GM18951 (cell line): ENCODE measurements at regions not wholly inside any gene's neighbourhood (a gene's known extent, or its start where the extent isn't known, plus 50 kb on each side); places are given as distances from the start of the nearest gene placed in this dataset.
A peak's percentile ranks its signal among the peaks of the same experiment; 100 is the strongest.

Experiments used
- POLR2A ChIP-seq: IDR thresholded peaks from 4 replicates; pipeline ENCODE4 v1.6.1; 2011; ENCODE audit warnings: mild to moderate bottlenecking; ENCODE audit not compliant: insufficient read length, insufficient read depth; ENCODE audit errors: extremely low read depth
- in situ Hi-C: fragments of 300-500 bp; cut with MboI; formaldehyde crosslinking; loops from one replicate; pipeline ENCODE4 v1.12.0; 2022; ENCODE audit warnings: low sequenced_read_pairs, mixed read lengths, inconsistent platforms; ENCODE audit not compliant: unreplicated experiment

DNA sequence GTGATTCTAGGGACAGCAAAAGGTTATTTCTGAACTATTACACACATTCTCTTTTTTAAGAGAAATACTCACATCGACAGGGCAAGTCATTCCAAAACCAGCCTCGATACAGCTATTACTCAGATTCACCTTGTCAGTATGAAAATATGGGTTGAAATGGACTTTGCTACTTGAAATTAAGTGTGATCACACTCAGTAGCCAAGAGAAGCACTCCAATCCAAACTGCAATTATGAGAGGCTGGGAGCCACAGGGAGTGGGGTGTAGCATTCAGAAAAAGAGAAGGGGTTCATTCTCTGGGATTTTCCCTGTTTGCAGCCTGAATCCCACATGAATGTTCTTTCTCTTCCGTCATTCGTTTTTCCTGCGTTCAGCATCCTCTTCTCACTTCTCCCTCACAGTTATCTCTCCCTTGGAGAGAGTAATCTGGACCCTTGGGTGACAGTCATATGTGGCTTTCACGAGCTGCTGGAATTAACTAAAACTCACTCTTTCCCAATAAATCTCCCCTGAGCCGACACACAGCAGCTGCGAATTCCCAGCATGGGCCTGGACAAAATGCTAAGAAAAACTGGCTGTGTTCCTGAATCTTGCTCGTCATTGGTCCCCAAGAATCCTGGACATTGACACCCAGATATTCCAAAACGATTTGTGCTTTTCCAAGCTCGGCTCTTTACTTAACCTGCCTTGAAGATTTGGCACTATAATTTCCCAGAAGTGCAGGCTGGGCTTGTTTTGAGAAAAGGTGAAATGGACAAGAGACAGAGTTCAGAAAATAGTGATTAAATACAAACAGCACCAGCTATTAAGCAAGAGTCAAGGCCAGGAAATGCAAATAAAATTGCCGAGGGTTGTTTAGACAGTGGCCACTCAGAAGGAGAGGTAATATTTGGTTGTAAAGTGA lies 199.5 kb upstream of the PLEKHG7 start:
- peak; percentile 46 for TF ChIP-seq POLR2A
- in situ Hi-C loops = loop anchor here (10.0 kb wide), 1 partner anchor 62 kb away; no protein-coding TSS in a partner anchor

DNA sequence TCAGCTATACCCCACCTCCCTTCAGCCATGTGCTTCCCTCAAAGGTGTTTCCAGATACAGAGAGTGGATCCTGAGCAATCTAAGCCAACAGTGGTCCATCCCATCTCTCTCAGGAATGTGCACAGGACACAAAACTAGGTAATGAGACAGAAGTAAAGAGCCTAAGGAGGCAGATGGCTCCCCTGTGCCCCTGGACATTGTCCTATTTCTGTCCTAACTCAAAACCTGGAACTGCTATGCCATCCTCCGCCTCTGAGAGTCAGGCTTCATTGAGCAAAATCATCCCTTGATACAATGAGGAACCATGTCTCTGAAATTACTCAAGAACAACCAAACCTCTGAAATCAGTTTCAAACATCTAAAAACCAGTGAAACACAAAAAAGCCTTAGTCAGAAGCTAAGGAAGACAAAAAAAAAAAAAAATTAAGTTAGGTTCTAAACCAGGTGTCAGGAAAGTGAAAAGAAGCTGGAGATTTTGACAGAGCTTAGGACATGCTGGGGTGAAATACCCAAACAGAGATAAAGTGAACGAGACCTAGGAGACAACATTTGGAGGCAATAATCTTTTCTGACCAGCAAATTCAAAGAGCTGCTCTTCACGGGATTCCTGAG lies 200.3 kb upstream of the PLEKHG7 start:
- in situ Hi-C loops = loop anchor here (10.0 kb wide), 1 partner anchor 62 kb away; no protein-coding TSS in a partner anchor
- TF ChIP-seq POLR2A = no peak

DNA sequence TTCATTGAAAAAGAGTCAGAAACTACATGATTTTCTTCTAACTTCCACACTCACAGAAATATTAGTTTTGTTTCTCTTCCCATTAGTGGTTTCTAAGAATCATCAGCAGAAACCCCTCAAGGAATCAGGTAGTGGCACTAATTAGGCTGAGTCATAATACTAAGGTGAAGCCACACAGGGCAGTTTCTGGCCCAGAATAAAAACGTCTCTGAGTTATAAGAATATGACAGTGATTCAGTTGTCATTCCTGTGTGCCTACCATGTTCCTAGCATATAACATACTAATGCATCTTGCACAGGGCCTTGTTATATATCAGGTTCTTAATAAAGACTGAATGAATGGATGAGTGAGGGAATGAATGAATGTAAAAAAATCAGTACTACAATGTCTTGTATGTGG lies 206.0 kb upstream of the PLEKHG7 start:
- TF ChIP-seq POLR2A = no peak
- in situ Hi-C loops = no loop called here

DNA sequence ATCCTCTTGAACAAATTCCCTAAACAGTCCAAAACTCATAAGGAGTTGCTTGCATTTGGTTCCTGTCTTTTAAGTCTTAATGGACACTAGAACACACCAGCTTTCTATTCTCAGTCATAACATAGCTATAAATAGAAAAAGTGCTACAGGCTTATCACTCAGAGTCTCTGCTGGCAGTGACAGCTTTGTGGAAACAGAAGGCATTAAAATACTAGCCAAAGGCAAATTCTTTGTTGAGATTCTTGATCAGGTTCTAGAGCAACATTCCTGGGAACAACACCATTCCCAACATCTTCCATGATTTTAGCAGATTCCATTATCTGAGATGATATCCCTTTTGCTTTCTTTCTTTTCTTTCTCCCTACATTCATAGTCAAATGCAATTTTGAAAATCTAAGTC lies 207.7 kb upstream of the PLEKHG7 start:
- in situ Hi-C loops = no loop called here
- no peak for TF ChIP-seq POLR2A

DNA sequence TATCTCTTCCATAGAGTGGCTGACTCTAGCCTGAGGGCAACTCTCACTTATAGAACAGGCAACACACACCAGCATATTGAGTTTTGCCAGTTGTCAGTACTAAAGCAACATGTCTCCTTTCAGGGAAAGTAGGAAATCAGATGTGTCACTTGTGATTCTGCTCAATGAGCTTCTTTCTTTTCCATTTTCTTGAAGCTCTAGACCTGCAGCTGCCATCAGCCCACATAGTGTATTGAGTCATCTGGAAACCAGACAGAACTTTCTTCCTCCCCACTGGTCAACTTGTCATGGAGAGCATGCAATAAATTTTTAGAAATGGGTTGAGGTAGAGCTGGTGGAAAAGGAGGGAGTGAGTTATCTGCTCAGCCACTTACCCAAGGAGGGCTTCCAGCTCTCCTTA lies 209.0 kb upstream of the PLEKHG7 start:
- in situ Hi-C loops = no loop called here

DNA sequence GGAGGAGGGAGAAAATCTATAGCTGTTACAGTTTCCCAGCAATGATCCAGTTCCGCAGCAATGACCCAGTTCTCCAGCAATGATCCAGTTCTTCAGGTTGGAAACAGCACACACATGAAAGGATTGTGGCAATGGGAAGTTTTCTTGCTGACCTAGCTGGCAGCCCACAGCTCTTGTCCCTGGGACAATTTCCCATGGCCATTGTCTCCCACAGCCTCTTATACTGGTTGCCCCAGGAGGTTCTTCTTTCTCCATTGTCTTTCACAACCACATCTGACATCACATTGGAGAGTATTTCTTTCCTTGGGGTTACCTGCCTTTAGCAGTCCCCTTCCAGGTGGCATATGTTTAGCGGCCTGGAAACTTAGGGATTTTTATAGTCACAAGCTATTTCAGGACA lies 209.8 kb upstream of the PLEKHG7 start:
- in situ Hi-C loops = no loop called here
- no peak for TF ChIP-seq POLR2A

More for the DNA sequence above, 209.0 kb upstream of the PLEKHG7 start:
- no peak for TF ChIP-seq POLR2A

DNA sequence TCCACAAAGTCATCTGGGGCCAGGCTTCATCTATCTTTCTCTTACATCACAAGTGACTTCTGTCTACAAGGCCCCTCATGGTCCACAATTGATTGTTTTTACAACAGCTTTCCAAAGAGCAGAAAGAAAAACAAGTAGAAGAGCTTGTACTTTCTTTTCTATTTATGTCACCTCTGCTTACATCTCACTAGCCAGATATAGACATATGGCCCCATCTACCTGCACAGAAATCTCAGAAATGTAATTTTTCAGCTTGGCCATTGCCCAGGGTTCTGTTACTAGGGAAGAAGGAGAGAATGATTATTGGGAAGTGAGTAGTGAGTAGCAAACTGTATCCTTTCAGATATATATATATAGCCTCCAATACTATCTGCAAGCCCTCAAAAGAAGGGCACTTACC lies 210.5 kb upstream of the PLEKHG7 start:
- no peak for TF ChIP-seq POLR2A
- in situ Hi-C loops = no loop called here

DNA sequence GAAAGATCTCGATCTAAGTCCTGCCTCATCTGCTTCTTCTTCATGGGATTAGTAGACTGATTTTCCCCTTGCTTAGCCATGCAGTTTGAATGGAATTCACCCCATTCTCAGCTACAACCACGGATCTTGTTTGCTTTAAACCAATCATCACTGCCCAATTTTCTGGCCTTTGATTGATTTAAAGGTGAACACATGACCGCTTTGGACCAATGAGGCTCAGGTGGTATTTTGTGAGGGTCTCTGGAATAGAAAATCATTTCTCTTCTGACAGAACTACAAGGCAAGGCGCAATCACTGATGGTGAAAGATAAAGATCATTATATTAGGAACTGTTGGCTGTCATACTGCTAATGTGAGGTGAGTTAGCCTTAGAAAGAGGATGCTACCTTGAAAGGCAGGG lies 213.0 kb upstream of the PLEKHG7 start:
- in situ Hi-C loops = no loop called here
- no peak for TF ChIP-seq POLR2A

DNA sequence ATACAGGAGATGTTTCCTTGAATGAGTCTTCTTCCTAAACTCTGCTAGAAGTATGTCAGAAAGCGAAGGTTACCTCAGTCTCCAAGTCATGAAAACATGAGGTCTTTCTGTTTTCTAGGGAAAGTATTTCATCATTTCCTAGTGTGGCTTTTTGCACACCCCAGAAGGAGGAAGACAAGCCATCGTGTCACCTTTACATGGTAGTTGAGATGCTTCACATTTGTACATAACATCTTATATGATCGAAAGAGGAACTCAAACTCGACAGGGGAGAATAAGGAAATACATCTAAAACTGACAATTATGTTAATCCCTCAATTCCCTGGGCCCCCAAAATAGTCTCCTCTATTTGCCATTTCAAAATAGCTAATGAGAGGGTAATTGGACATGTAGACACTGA lies 214.1 kb upstream of the PLEKHG7 start:
- no peak for TF ChIP-seq POLR2A
- in situ Hi-C loops = no loop called here

DNA sequence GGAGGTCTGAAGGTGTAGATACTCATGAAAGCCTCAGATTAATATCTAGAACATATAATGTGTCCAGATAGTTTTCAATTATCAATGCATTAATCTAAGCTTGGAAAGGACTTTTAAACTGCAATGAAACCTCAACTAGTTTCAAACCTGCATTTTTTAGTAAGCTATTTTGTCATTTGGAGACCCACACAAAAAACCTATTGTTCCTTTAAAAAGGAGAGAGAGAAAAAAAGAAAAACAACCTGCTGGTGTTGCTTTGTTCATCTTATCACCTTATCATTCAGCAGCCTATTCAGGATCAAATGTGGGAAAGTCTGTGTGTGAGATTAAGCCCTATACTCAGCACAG lies 215.7 kb upstream of the PLEKHG7 start:
- in situ Hi-C loops = no loop called here
- TF ChIP-seq POLR2A = no peak

DNA sequence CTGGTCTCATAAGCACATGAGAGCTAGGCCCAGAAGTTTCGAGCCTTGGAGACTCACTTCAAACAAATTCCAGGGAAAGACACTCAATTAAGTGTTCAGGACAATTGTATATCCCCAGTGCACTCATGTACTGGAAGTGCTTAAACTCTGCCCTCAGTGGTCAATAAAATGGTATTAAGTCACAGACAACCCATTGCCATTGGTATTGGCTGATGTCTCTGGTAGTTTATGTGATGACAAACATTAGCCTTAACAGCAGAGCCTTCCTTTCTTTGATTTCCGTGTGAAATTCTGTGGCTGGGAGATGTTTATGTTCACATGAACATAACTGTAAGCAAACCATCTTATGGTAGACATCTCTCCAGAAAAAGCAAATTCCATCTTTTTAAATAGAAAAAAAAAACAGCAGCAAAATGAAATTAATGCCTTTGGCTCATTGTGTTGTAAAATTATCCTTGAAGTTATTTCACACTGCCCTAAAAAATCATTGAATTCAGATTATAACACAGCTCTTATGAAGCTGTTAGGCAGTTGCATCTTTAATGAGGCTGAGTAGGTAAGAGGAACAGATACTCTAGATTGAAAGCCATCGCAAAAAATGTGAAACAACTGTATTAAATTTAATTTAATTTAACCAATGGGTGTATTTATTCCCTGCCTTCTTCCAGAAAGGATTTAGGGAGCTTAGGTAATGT lies 216.2 kb upstream of the PLEKHG7 start:
- in situ Hi-C loops = no loop called here
- no peak for TF ChIP-seq POLR2A

DNA sequence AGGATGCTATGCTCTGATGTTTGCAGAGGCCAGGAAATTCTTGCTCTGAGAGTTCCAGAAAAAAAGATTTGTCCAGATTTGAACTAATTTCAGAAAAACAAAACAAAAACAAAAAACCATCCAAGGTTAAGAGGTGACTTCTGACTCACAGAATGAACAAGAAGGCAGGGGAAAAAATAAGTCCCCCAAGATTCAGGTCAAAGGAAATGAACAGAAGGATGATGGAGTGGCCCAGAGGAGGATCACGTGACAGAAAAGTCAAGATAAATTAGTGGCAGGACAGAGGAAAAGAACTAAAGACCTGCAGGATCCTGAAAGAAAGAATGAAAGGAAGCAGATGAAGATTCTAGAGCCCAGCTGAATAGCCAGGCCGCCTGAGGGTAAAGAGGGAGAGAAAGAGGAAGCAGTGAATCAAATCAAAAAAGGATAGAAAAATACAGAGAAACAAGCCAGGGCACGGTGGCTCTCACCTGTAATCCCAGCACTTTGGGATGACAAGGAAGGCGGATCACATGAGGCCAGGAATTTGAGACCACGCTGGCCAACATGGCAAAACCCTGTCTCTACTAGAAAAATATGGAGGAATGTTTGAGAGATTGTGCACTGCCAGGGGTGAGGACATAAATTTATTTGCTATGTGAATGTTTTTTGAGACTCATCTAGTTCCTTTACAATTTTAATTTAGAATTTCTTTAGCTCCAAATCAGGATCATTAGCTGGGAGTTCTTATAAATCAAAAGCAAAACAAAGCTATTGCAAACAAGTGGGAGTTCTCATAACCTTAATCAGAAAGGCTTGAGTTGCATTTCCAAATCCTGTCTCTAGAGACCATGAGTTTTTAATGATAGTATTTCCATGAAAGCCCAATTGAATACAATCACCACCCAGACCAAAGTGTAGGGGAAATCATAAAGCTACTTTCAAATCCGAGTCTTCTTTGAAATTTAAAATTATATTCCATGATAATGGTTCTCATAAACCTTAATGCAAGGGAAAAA lies 217.1 kb upstream of the PLEKHG7 start:
- in situ Hi-C loops = no loop called here
- no peak for TF ChIP-seq POLR2A

DNA sequence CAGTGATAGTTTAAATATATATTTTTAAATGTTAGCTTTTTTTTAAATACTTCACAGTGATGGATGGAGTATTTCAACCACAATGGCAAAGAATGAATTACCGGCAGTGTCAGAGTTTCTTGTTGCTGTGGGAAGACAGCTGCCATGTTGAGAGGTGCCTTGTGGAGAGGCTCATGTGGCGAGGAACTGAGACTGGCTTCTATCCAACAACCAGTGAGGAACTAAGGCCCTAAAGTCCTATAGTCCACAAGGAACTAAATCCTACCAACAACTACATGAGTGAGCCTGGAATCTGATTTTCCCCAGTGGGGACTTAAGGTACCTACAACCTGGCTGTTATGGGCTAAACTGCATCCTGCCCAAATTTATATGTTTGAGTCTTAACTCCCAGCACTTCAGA lies 220.2 kb upstream of the PLEKHG7 start:
- TF ChIP-seq POLR2A = no peak
- in situ Hi-C loops = no loop called here

DNA sequence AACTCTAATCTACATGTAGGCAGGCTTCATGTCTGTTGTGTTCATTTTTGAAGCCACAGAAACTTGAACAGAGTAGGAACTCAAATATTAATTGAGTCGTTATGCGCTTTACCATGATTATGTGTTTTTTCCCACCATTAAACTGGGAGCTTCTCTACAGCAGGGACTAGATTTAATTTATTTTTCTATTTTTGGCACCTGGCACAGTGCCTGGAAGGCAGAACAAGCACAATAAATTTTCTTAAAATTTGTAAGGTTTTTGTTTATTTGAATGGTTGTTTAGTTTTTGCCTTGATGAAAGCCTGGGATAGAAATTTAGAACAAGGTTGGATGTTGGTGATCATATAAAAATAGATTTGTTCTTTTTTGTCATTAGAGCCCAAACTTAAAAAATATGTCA lies 221.7 kb upstream of the PLEKHG7 start:
- in situ Hi-C loops = no loop called here
- TF ChIP-seq POLR2A = no peak
